ENCODE measurements at regions not wholly inside any gene's neighbourhood (a gene's known extent, or its start where the extent isn't known, plus 50 kb on each side); places are given as distances from the start of the nearest gene placed in this dataset.

GRCh38 chr16:73599870-73600269 is 551.9 kb upstream of the ZFHX3 start:
- TF ChIP-seq CEBPB (IDR thresholded peaks at IDR 0.05; ENCODE audit: low read depth, low read length) = no peak
- TF ChIP-seq, protein P1, sequence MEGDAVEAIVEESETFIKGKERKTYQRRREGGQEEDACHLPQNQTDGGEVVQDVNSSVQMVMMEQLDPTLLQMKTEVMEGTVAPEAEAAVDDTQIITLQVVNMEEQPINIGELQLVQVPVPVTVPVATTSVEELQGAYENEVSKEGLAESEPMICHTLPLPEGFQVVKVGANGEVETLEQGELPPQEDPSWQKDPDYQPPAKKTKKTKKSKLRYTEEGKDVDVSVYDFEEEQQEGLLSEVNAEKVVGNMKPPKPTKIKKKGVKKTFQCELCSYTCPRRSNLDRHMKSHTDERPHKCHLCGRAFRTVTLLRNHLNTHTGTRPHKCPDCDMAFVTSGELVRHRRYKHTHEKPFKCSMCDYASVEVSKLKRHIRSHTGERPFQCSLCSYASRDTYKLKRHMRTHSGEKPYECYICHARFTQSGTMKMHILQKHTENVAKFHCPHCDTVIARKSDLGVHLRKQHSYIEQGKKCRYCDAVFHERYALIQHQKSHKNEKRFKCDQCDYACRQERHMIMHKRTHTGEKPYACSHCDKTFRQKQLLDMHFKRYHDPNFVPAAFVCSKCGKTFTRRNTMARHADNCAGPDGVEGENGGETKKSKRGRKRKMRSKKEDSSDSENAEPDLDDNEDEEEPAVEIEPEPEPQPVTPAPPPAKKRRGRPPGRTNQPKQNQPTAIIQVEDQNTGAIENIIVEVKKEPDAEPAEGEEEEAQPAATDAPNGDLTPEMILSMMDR (conservative IDR thresholded peaks at IDR 0.05; ENCODE audit: low read depth, low read length) = no peak
- no peak for TF ChIP-seq POLR2A (IDR thresholded peaks at IDR 0.05; ENCODE audit: low read depth, low read length)
- TF ChIP-seq MXI1 (IDR thresholded peaks at IDR 0.05; ENCODE audit: borderline replicate concordance, low read depth, low read length) = no peak
- TF ChIP-seq, protein P2, sequence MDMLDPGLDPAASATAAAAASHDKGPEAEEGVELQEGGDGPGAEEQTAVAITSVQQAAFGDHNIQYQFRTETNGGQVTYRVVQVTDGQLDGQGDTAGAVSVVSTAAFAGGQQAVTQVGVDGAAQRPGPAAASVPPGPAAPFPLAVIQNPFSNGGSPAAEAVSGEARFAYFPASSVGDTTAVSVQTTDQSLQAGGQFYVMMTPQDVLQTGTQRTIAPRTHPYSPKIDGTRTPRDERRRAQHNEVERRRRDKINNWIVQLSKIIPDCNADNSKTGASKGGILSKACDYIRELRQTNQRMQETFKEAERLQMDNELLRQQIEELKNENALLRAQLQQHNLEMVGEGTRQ (IDR thresholded peaks at IDR 0.05; ENCODE audit: low read depth, low read length) = no peak
- TF ChIP-seq RFX5 (IDR thresholded peaks at IDR 0.05; ENCODE audit: low read depth, low read length) = no peak
- no peak for TF ChIP-seq BHLHE40 (IDR thresholded peaks at IDR 0.05; ENCODE audit: low read depth, low read length)
- no peak for TF ChIP-seq ELK1 (IDR thresholded peaks at IDR 0.05; ENCODE audit: borderline replicate concordance, low read depth, low read length)
- TF ChIP-seq CHD1 (IDR thresholded peaks at IDR 0.05; ENCODE audit: low read depth, low read length) = no peak
- no peak for TF ChIP-seq SMC3 (IDR thresholded peaks at IDR 0.05; ENCODE audit: low read depth, low read length)
- TF ChIP-seq RAD21 (IDR thresholded peaks at IDR 0.05; ENCODE audit: low read length) = no peak
